ENCODE measurements at regions not wholly inside any gene's neighbourhood (a gene's known extent, or its start where the extent isn't known, plus 50 kb on each side); places are given as distances from the start of the nearest gene placed in this dataset.

DNA sequence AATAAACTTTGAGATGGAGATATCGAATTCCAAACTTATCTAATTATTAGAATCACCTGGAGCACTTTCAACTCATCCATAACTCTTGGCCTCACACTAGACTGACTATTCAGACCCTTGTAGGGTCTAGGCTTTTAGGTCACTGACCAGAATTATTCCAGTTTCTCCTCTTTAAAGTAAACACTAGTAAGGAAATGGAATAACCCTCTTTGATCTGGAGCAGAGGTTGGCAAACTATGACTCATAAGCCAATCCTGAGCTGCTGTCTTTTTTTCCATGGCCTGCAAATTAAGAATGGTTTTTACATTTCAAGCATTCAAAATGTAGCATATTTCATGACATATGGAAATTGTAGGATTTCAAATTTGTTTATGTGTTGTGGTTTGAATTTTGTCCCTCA is 1601.9 kb downstream of the REEP3 start:
- no peak for TF ChIP-seq POLR2A (IDR thresholded peaks at IDR 0.05)
- TF ChIP-seq, protein P1, sequence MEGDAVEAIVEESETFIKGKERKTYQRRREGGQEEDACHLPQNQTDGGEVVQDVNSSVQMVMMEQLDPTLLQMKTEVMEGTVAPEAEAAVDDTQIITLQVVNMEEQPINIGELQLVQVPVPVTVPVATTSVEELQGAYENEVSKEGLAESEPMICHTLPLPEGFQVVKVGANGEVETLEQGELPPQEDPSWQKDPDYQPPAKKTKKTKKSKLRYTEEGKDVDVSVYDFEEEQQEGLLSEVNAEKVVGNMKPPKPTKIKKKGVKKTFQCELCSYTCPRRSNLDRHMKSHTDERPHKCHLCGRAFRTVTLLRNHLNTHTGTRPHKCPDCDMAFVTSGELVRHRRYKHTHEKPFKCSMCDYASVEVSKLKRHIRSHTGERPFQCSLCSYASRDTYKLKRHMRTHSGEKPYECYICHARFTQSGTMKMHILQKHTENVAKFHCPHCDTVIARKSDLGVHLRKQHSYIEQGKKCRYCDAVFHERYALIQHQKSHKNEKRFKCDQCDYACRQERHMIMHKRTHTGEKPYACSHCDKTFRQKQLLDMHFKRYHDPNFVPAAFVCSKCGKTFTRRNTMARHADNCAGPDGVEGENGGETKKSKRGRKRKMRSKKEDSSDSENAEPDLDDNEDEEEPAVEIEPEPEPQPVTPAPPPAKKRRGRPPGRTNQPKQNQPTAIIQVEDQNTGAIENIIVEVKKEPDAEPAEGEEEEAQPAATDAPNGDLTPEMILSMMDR (IDR thresholded peaks at IDR 0.05): no peak
